Liver (tissue), 8 donors: ENCODE measurements at regions not wholly inside any gene's neighbourhood (a gene's known extent, or its start where the extent isn't known, plus 50 kb on each side); places are given as distances from the start of the nearest gene placed in this dataset.

Source experiments
- DNase-seq: peaks from one replicate; pipeline ENCODE4 v3.0.0-alpha.2; 2017; ENCODE audit warnings: low spot score
- H3K27ac ChIP-seq, 2 donors: one replicate each; pipeline ENCODE4 v1.7.0; 2013; ENCODE audit warnings: inconsistent platforms in 2 of 2, low read length in 2 of 2, control low read depth in 1 of 2, low read depth in 1 of 2, mild to moderate bottlenecking in 1 of 2
- H3K27me3 ChIP-seq, 4 donors: one replicate each; pipeline versions ENCODE4 v1.6.1 to v1.7.0; 2013; ENCODE audit warnings: low read length in 3 of 4, inconsistent platforms in 1 of 4, mild to moderate bottlenecking in 1 of 4, moderate library complexity in 1 of 4; ENCODE audit not compliant: control insufficient read depth in 4 of 4, insufficient read depth in 4 of 4
- H3K36me3 ChIP-seq, 4 donors: one replicate each; pipeline versions ENCODE4 v1.6.1 to v1.7.0; 2013; ENCODE audit warnings: low read length in 3 of 4, mild to moderate bottlenecking in 3 of 4, low read depth in 1 of 4, moderate library complexity in 1 of 4; ENCODE audit not compliant: control insufficient read depth in 4 of 4, insufficient read depth in 3 of 4
- H3K4me1 ChIP-seq, 4 donors: one replicate each; pipeline versions ENCODE4 v1.6.1 to v1.7.0; 2013; ENCODE audit warnings: low read length in 3 of 4, mild to moderate bottlenecking in 3 of 4, moderate library complexity in 1 of 4; ENCODE audit not compliant: control insufficient read depth in 4 of 4, insufficient read depth in 4 of 4
- H3K4me3 ChIP-seq, 3 donors: one replicate each; pipeline versions ENCODE4 v1.6.1 to v1.7.0; 2013; ENCODE audit warnings: low read length in 3 of 3, control low read depth in 1 of 3, low read depth in 1 of 3, mild to moderate bottlenecking in 1 of 3
- H3K9ac ChIP-seq, 2 donors: one replicate each; pipeline ENCODE4 v1.7.0; 2013; ENCODE audit warnings: low read length in 2 of 2, mild to moderate bottlenecking in 2 of 2, moderate library complexity in 2 of 2, control low read depth in 1 of 2, low read depth in 1 of 2
- H3K9me3 ChIP-seq, 4 donors: one replicate each; pipeline versions ENCODE4 v1.6.1 to v1.7.0; 2013; ENCODE audit warnings: low read length in 3 of 4; ENCODE audit not compliant: control insufficient read depth in 4 of 4
- ATF3 ChIP-seq: IDR thresholded peaks from 2 replicates; pipeline ENCODE4 v1.6.1; 2016; ENCODE audit warnings: antibody characterized with exemption
- EGR1 ChIP-seq, 2 donors: IDR thresholded peaks; 2 replicates each; pipeline ENCODE4 v1.6.1; 2016 to 2018; ENCODE audit warnings: antibody characterized with exemption in 2 of 2, low read depth in 2 of 2
- FOXA1 ChIP-seq: IDR thresholded peaks from 2 replicates; pipeline ENCODE4 v1.6.1; 2016; ENCODE audit warnings: antibody characterized with exemption
- FOXA2 ChIP-seq: IDR thresholded peaks from 2 replicates; pipeline ENCODE4 v1.6.1; 2016; ENCODE audit warnings: antibody characterized with exemption
- GABPA ChIP-seq, 2 donors: IDR thresholded peaks in 1 of 2; conservative IDR thresholded peaks in 1 of 2; 2 replicates each; pipeline ENCODE4 v1.6.1; 2016; ENCODE audit warnings: antibody characterized with exemption in 2 of 2, mild to moderate bottlenecking in 1 of 2, moderate library complexity in 1 of 2
- HNF4A ChIP-seq, 2 donors: conservative IDR thresholded peaks; 2 replicates each; pipeline ENCODE4 v1.6.1; 2016; ENCODE audit warnings: antibody characterized with exemption in 2 of 2, mild to moderate bottlenecking in 2 of 2
- HNF4G ChIP-seq: IDR thresholded peaks from 2 replicates; pipeline ENCODE4 v1.6.1; 2016; ENCODE audit warnings: antibody characterized with exemption
- JUND ChIP-seq, 2 donors: IDR thresholded peaks; 2 replicates each; pipeline ENCODE4 v1.6.1; 2016; ENCODE audit warnings: antibody characterized with exemption in 2 of 2
- MAX ChIP-seq: IDR thresholded peaks from 2 replicates; pipeline ENCODE4 v1.6.1; 2016; ENCODE audit warnings: antibody characterized with exemption
- NR2F2 ChIP-seq: IDR thresholded peaks from 2 replicates; pipeline ENCODE4 v1.6.1; 2016; ENCODE audit warnings: antibody characterized with exemption
- RAD21 ChIP-seq, 2 donors: IDR thresholded peaks; 2 replicates each; pipeline ENCODE4 v1.6.1; 2016; ENCODE audit warnings: antibody characterized with exemption in 2 of 2, mild to moderate bottlenecking in 2 of 2
- RXRA ChIP-seq, 2 donors: IDR thresholded peaks; 2 replicates each; pipeline ENCODE4 v1.6.1; 2017 to 2018; ENCODE audit warnings: antibody characterized with exemption in 2 of 2, mild to moderate bottlenecking in 1 of 2
- SP1 ChIP-seq: IDR thresholded peaks from 2 replicates; pipeline ENCODE4 v1.6.1; 2018; ENCODE audit warnings: antibody characterized with exemption, mild to moderate bottlenecking
- TAF1 ChIP-seq: conservative IDR thresholded peaks from 2 replicates; pipeline ENCODE4 v1.6.1; 2016; ENCODE audit warnings: antibody characterized with exemption, mild to moderate bottlenecking
- YY1 ChIP-seq: IDR thresholded peaks from 2 replicates; pipeline ENCODE4 v1.6.1; 2016; ENCODE audit warnings: antibody characterized with exemption, mild to moderate bottlenecking
- WGBS: extraction: QIAGEN DNeasy Blood & Tissue Kit; methylation state at CpG from one replicate; pipeline ENCODE4 v1.1.7; 2013; 5-methylcytosine and 5-hydroxymethylcytosine counted together
- TF ChIP-seq, protein P1 (sequence below): IDR thresholded peaks from 2 replicates; pipeline ENCODE4 v1.6.1; 2016; ENCODE audit warnings: antibody characterized with exemption
- TF ChIP-seq, protein P2 (sequence below): fragments of 150-350 bp; IDR thresholded peaks from 2 replicates; pipeline ENCODE4 v1.5.1; 2017; ENCODE audit warnings: improper control_type of control experiment, low read depth, low read length; ENCODE audit not compliant: missing input control
- TF ChIP-seq, protein P3 (sequence below): IDR thresholded peaks from 2 replicates; pipeline ENCODE4 v1.6.1; 2016; ENCODE audit warnings: antibody characterized with exemption, mild to moderate bottlenecking
- donor health status: healthy.
- donor health status: healthy.
- donor health status: healthy.
- donor health status: healthy.
- donor health status: healthy.

GRCh38 chr7:127527561-127527960 lies 57.8 kb downstream of the GCC1 start (continued):
- TF ChIP-seq, protein P1, sequence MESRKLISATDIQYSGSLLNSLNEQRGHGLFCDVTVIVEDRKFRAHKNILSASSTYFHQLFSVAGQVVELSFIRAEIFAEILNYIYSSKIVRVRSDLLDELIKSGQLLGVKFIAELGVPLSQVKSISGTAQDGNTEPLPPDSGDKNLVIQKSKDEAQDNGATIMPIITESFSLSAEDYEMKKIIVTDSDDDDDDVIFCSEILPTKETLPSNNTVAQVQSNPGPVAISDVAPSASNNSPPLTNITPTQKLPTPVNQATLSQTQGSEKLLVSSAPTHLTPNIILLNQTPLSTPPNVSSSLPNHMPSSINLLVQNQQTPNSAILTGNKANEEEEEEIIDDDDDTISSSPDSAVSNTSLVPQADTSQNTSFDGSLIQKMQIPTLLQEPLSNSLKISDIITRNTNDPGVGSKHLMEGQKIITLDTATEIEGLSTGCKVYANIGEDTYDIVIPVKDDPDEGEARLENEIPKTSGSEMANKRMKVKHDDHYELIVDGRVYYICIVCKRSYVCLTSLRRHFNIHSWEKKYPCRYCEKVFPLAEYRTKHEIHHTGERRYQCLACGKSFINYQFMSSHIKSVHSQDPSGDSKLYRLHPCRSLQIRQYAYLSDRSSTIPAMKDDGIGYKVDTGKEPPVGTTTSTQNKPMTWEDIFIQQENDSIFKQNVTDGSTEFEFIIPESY = no peak
- TF ChIP-seq HNF4A (conservative IDR thresholded peaks at IDR 0.05) = no peak
- TF ChIP-seq SP1 = no peak
- no peak for TF ChIP-seq MAX
- no peak for TF ChIP-seq EGR1 (IDR thresholded peaks at IDR 0.05; ENCODE audit: low read depth in 2 of 2)

DNA sequence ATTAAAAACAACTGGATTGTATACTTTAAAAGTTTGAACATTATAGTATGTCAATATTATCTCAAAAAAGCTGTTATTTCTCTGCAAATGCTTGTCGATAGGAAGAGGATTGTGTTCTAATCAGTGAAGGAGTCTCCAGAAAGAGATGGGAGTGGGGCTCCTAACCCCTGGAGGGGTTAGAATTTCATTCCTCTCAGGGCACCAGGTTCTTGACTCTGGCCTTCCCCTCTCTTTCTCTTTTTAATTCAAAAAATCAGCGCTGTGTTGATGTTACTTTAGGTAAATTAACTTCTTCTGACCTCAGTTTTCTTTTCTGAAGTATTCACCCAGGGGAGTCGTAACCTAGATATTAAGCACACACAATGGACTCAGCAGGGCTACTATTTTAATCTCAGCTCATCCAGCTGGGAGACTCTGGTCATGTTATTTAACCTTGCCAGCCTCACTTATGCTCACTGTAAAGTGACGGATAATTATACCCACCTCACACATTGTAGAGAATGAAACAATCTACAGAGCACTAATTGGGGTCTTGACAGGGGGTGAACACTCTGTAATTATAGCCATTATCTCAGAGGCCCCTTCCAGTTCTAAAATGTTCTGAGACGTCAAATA lies 59.4 kb downstream of the GCC1 start:
- Histone ChIP-seq H3K36me3 (no peaks in the 10 kb centered on the region), H3K4me3 (no peak overlapping the region), H3K9ac (no peak overlapping the region), H3K27ac (no peak overlapping the region), H3K4me1 (no peaks in the 10 kb centered on the region), H3K9me3 (no peaks in the 10 kb centered on the region), H3K27me3 (no peaks in the 10 kb centered on the region)
- no peak for TF ChIP-seq YY1
- TF ChIP-seq, protein P2, sequence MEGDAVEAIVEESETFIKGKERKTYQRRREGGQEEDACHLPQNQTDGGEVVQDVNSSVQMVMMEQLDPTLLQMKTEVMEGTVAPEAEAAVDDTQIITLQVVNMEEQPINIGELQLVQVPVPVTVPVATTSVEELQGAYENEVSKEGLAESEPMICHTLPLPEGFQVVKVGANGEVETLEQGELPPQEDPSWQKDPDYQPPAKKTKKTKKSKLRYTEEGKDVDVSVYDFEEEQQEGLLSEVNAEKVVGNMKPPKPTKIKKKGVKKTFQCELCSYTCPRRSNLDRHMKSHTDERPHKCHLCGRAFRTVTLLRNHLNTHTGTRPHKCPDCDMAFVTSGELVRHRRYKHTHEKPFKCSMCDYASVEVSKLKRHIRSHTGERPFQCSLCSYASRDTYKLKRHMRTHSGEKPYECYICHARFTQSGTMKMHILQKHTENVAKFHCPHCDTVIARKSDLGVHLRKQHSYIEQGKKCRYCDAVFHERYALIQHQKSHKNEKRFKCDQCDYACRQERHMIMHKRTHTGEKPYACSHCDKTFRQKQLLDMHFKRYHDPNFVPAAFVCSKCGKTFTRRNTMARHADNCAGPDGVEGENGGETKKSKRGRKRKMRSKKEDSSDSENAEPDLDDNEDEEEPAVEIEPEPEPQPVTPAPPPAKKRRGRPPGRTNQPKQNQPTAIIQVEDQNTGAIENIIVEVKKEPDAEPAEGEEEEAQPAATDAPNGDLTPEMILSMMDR = no peak
- TF ChIP-seq, protein P3, sequence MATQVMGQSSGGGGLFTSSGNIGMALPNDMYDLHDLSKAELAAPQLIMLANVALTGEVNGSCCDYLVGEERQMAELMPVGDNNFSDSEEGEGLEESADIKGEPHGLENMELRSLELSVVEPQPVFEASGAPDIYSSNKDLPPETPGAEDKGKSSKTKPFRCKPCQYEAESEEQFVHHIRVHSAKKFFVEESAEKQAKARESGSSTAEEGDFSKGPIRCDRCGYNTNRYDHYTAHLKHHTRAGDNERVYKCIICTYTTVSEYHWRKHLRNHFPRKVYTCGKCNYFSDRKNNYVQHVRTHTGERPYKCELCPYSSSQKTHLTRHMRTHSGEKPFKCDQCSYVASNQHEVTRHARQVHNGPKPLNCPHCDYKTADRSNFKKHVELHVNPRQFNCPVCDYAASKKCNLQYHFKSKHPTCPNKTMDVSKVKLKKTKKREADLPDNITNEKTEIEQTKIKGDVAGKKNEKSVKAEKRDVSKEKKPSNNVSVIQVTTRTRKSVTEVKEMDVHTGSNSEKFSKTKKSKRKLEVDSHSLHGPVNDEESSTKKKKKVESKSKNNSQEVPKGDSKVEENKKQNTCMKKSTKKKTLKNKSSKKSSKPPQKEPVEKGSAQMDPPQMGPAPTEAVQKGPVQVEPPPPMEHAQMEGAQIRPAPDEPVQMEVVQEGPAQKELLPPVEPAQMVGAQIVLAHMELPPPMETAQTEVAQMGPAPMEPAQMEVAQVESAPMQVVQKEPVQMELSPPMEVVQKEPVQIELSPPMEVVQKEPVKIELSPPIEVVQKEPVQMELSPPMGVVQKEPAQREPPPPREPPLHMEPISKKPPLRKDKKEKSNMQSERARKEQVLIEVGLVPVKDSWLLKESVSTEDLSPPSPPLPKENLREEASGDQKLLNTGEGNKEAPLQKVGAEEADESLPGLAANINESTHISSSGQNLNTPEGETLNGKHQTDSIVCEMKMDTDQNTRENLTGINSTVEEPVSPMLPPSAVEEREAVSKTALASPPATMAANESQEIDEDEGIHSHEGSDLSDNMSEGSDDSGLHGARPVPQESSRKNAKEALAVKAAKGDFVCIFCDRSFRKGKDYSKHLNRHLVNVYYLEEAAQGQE = no peak
- TF ChIP-seq GABPA (IDR thresholded peaks at IDR 0.05 in 1 of 2, conservative IDR thresholded peaks at IDR 0.05 in 1 of 2) = no peak
- no peak for TF ChIP-seq MAX
- TF ChIP-seq ATF3 = no peak
- TF ChIP-seq HNF4A (conservative IDR thresholded peaks at IDR 0.05) = no peak
- TF ChIP-seq HNF4G = no peak
- TF ChIP-seq FOXA2 = no peak
- TF ChIP-seq, protein P1 = no peak
- TF ChIP-seq SP1 = no peak
- no peak for TF ChIP-seq JUND (IDR thresholded peaks at IDR 0.05)
- no peak for TF ChIP-seq RAD21 (IDR thresholded peaks at IDR 0.05)
- no peak for TF ChIP-seq TAF1
- no peak for TF ChIP-seq FOXA1
- TF ChIP-seq EGR1 (IDR thresholded peaks at IDR 0.05; ENCODE audit: low read depth in 2 of 2) = no peak
- no peak for TF ChIP-seq RXRA (IDR thresholded peaks at IDR 0.05)
- no peak for TF ChIP-seq NR2F2
- WGBS = 65% methylated on average over 5 of the region's 5 CpGs
- no peak for DNase-seq
